ENCODE measurements at regions not wholly inside any gene's neighbourhood (a gene's known extent, or its start where the extent isn't known, plus 50 kb on each side); places are given as distances from the start of the nearest gene placed in this dataset.

- no peak for DNase-seq
These were observed 139.2 kb downstream of the SLC4A3 start for GRCh38 chr2:219766658-219767057.

- DNase-seq: peak in 3 of 58 donors; percentile 2 to 19 (median 3)
These were observed 141.9 kb downstream of the SLC4A3 start for GRCh38 chr2:219769090-219769910.

- DNase-seq: no peak
These were observed 144.7 kb downstream of the SLC4A3 start for GRCh38 chr2:219772103-219772635.

GRCh38 chr2:219772697-219773096, 145.3 kb downstream of the SLC4A3 start:
- DNase-seq: no peak

- no peak for DNase-seq
These were observed 148.1 kb downstream of the SLC4A3 start for GRCh38 chr2:219775506-219775905.

- no peak for DNase-seq
These were observed 150.0 kb downstream of the SLC4A3 start for GRCh38 chr2:219777388-219777787.

GRCh38 chr2:219778189-219778588, 150.8 kb downstream of the SLC4A3 start:
- DNase-seq: no peak

GRCh38 chr2:219782737-219783348, 155.4 kb downstream of the SLC4A3 start:
- peak in 3 of 58 donors; percentile 9 to 23 (median 10) for DNase-seq

- DNase-seq: no peak
These were observed 156.0 kb downstream of the SLC4A3 start for GRCh38 chr2:219783359-219783975.

- DNase-seq: no peak
These were observed 156.7 kb downstream of the SLC4A3 start for GRCh38 chr2:219784178-219784577.

GRCh38 chr2:219789476-219789875, 162.0 kb downstream of the SLC4A3 start:
- no peak for DNase-seq

- no peak for DNase-seq
These were observed 165.0 kb downstream of the SLC4A3 start for GRCh38 chr2:219792446-219792845.

GRCh38 chr2:219798430-219798829, 171.0 kb downstream of the SLC4A3 start:
- DNase-seq: no peak

- no peak for DNase-seq
These were observed 175.9 kb downstream of the SLC4A3 start for GRCh38 chr2:219803294-219803693.

- DNase-seq: no peak
These were observed 183.5 kb downstream of the SLC4A3 start for GRCh38 chr2:219810895-219811294.

- no peak for DNase-seq
These were observed 185.2 kb downstream of the SLC4A3 start for GRCh38 chr2:219812672-219813071.

- no peak for DNase-seq
These were observed 193.3 kb downstream of the SLC4A3 start for GRCh38 chr2:219820767-219821166.

GRCh38 chr2:219823574-219823973, 196.1 kb downstream of the SLC4A3 start:
- no peak for DNase-seq

GRCh38 chr2:219824996-219825395, 197.6 kb downstream of the SLC4A3 start:
- peak in 6 of 58 donors; percentile 1 to 53 (median 6) for DNase-seq

- DNase-seq: no peak
These were observed 200.7 kb downstream of the SLC4A3 start for GRCh38 chr2:219828127-219828526.

GRCh38 chr2:219829667-219830352, 202.4 kb downstream of the SLC4A3 start:
- no peak for DNase-seq

GRCh38 chr2:219830353-219830738, 202.9 kb downstream of the SLC4A3 start:
- peak in 2 of 58 donors; percentile 9 to 12 for DNase-seq
